HG02763 (cell line): ENCODE measurements at regions not wholly inside any gene's neighbourhood (a gene's known extent, or its start where the extent isn't known, plus 50 kb on each side); places are given as distances from the start of the nearest gene placed in this dataset.

ENCODE experiments used
- ATAC-seq: cut with Tn5 transposase; IDR thresholded peaks from one replicate; pipeline ENCODE4 v1.9.1; 2021; ENCODE audit warnings: mild to moderate bottlenecking, moderate library complexity; ENCODE audit not compliant: unreplicated experiment

DNA sequence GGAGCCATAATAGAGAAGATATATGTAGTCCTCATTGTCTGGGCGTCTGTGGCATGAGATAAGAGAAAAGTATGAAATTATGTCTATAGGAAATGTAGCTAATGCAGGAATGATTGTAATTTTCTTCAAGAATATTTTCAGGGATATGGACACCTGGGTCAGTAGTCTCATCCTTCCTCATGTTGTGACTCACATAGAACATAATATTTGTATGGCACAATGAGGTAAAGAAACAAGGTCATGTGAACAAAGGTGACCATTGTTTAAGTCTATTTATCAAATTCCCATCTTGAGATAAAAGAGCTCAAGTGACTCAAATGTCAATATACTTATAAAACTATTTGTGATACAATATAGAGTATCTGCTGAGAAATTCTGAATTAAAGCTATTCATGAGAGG, 345.5 kb upstream of the ROBO1 start:
- ATAC-seq: no peak

- no peak for ATAC-seq
Measured at GRCh38 chr3:80099559-80100066, 331.8 kb upstream of the ROBO1 start.

- no peak for ATAC-seq
Measured at GRCh38 chr3:80097674-80098073, 329.9 kb upstream of the ROBO1 start.

GRCh38 chr3:80096909-80097308, 329.1 kb upstream of the ROBO1 start:
- ATAC-seq: no peak

- ATAC-seq: no peak
Measured at GRCh38 chr3:80094589-80094988, 326.8 kb upstream of the ROBO1 start.

GRCh38 chr3:80087767-80088166, 320.0 kb upstream of the ROBO1 start:
- ATAC-seq: no peak

- no peak for ATAC-seq
Measured at GRCh38 chr3:80086426-80086825, 318.6 kb upstream of the ROBO1 start.

- ATAC-seq: no peak
Measured at GRCh38 chr3:80079886-80080285, 312.1 kb upstream of the ROBO1 start.

DNA sequence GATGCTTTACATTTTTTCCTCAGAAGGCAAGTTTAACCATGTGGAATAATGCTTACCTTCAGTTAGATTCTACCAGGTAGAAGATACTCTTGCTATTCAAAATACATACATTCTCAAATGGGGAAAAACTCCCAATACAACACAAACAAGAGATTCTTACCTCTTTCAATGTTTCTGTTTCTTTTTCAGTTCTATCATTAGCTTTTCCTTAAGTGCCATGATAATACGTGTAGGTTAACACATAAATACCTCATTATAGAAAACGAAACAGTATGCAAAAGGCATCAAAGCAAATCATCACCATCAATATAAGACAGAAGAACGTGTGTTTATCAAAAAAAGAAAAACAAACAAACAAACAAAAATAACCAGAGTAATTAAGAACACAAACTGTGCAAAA, 300.7 kb upstream of the ROBO1 start:
- ATAC-seq: no peak

DNA sequence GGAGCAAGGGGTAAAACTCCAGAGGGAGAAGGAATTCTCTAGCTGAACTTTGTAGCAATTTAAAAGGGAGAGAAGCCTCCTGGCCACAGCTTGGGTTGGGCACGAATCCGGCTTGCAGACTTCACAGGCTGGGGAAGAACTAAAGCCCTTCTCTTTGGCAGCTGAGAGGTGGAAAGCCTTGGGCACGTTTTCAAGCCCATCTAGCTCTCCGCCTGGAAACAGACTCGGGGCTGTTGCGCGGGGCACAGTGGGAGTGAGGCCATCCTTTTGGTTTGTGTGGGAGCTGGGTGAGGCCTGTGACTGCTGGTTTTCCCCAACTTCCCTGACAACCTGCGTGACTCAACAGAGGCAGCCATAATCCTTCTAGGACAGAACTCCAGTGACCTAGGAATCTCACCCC, 295.7 kb upstream of the ROBO1 start:
- ATAC-seq: no peak

DNA sequence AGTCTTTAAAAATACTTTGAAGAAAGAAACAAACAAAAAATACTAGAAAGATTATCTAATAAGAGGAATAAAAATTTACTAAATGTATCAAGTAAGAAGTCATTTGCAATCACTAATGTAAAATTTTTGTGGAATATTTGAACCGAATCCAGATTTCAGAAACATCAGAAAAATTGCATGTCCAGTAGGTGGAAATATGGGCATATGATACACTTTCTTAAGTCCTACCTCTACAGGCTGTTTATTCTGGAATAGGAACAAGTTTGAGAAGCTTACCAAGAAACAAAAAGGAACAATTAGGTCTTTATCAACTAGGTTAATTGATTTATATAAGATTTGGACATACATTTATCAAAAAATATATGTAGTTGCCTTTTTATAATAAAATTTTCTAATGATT, 292.9 kb upstream of the ROBO1 start:
- no peak for ATAC-seq

DNA sequence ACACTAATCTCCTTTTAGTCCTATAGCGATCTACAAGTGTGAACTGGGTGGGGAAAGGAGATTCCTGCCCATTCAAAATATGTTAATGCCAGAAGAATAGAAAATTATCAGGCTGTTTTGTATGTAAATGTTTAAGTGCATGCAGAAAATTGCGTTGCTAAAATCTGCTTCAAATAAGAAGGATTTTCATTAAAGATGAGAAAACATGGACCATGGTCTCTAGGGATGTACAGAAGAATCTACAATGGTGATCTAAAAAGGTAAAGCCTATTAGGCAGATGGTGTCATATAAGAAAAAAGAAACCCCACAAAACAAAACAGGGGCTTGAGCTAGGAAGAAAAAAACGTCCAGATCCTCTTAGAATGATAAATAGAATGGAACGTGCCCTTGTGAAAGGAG, 287.5 kb upstream of the ROBO1 start:
- ATAC-seq: no peak

- no peak for ATAC-seq
Measured at GRCh38 chr3:80052271-80052670, 284.5 kb upstream of the ROBO1 start.

DNA sequence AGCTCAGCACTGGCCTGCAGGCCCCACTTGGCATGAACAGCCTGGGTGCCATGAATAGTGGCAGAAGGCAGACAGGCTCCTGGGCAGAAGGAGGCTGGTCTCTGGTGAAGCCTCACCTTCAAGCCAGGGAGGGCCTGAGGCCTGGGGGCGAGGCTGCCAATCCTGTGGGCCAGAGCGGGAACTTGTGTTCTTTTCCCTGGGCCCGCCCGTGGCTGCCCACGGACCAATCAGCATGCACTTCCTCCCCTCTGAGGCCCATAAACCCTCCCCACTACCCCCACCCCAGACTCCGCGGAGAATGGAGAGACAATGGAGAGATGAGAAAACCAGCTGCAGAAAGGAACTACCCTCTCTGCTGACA, 283.8 kb upstream of the ROBO1 start:
- no peak for ATAC-seq

GRCh38 chr3:80050826-80051601, 283.2 kb upstream of the ROBO1 start:
- no peak for ATAC-seq

DNA sequence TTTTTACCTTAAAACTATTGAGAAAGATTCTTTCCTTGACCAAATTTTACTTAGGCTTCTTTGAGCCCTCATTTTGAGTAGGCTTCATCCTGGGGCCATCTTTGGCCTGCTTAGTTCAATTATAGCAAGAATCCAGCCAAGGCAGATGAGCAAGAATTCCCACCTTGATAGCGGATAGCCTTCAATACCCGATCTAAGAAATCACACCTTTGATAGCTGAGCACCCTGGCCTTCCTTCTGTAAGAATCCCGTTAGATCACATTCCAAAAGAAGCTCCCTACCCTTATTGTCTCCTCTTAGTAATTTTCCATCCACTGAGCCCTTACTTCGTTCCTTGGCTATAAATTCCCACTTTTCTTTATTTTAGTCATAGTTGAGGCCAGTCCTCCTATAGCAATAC, 275.4 kb upstream of the ROBO1 start:
- no peak for ATAC-seq

DNA sequence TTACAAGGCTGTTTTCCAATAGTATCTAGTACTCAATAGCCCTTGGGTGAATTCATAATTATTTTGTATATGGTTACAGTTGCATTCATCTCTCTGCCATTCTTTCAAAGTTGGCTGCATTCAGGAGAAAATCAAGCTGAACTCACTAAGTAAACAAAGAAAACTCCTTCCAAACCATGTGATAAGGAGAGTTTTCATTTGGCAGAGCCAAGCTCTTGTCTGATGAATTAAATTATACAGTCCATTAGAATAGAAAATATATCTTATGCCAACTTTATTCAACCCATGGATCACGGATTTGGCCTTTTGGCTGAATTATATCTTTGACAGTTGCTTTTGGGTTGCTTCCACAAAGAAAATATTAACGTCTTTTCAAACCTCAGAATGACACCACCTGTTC, 272.3 kb upstream of the ROBO1 start:
- ATAC-seq: no peak

DNA sequence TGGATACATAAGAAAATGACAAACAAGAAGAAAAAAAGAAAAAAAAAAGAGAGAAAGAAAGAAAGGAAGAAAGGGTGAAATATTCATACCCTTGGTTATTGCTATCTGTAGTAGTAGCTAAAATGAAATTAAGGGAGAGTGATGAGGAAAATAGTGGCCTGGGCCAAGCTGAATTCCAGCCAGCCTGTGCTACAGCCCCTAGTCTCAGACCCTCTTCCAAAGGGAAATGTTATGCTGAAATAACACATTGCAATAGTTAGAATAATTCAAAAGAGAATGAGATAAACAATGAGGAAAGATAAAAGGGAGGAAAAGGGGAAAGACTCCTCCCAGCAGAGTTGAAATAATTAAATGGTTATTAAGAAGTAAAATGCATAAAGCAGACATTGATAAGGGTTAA, 268.4 kb upstream of the ROBO1 start:
- ATAC-seq: no peak

GRCh38 chr3:80035021-80035420, 267.2 kb upstream of the ROBO1 start:
- ATAC-seq: no peak

GRCh38 chr3:80023010-80023409, 255.2 kb upstream of the ROBO1 start:
- ATAC-seq: no peak

DNA sequence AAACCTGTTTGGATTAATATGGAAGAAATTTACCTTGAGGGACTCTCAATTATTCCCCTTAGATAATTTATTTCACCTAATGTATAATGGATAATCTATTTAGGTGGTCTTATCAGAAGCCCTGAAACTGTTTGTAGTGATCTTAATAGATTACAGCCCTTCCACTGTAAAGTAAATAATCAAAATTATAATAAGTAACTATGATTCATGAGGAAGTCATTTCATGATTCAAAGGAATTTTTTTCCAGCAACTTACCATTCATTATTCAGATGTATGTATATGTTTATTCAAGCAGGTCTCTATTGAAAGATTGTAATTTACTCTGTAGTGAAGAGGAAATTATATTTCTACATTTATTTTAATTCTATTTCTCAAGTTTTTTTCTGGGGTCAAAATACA, 250.6 kb upstream of the ROBO1 start:
- no peak for ATAC-seq

GRCh38 chr3:80017369-80017768, 249.6 kb upstream of the ROBO1 start:
- ATAC-seq: no peak

- ATAC-seq: no peak
Measured at GRCh38 chr3:80014576-80014975, 246.8 kb upstream of the ROBO1 start.
